CD4-positive, CD25-positive, alpha-beta regulatory T cell (primary cell): ENCODE measurements at regions not wholly inside any gene's neighbourhood (a gene's known extent, or its start where the extent isn't known, plus 50 kb on each side); places are given as distances from the start of the nearest gene placed in this dataset.

Experiments
- ATAC-seq, 2 donors: fragments of 150-1000 bp; cut with Tn5 transposase; one replicate each; pipeline ENCODE4 v1.10.0; 2021; ENCODE audit warnings: low read depth in 2 of 2, moderate number of reproducible peaks in 2 of 2, moderate library complexity in 1 of 2
- DNase-seq, 3 donors: peaks; one replicate each; pipeline versions ENCODE4 v3.0.0 to v3.0.0-alpha.2; 2012 to 2022; ENCODE audit warnings: mixed read lengths in 1 of 3
- H3K27ac ChIP-seq: one replicate; pipeline ENCODE4 v1.7.0; 2013; ENCODE audit warnings: mild to moderate bottlenecking, low read length; ENCODE audit not compliant: insufficient read depth, poor library complexity, severe bottlenecking
- H3K27me3 ChIP-seq: one replicate; pipeline ENCODE4 v1.7.0; 2013; ENCODE audit warnings: low read length; ENCODE audit not compliant: control insufficient read depth, insufficient read depth
- H3K36me3 ChIP-seq: one replicate; pipeline ENCODE4 v1.7.0; 2013; ENCODE audit warnings: mild to moderate bottlenecking, low read length, moderate library complexity; ENCODE audit not compliant: control insufficient read depth, insufficient read depth
- H3K4me1 ChIP-seq: 2 replicates; pipeline ENCODE4 v1.7.0; 2013; ENCODE audit warnings: mild to moderate bottlenecking, low read length; ENCODE audit not compliant: insufficient read depth, control insufficient read depth, poor library complexity, severe bottlenecking
- H3K4me3 ChIP-seq: one replicate; pipeline ENCODE4 v1.7.0; 2013; ENCODE audit warnings: low read depth, mild to moderate bottlenecking, low read length, moderate library complexity
- H3K9me3 ChIP-seq, 2 experiments: 1 replicate in 1 of 2; 2 replicates in 1 of 2; pipeline ENCODE4 v1.7.0; 2013; ENCODE audit warnings: low read length in 2 of 2, mild to moderate bottlenecking in 1 of 2, moderate library complexity in 1 of 2; ENCODE audit not compliant: control insufficient read depth in 2 of 2
- H3K27ac Mint-ChIP-seq, 3 donors: one replicate each; pipeline ENCODE4 v1.8.0; 2020 to 2022; ENCODE audit warnings: mild to moderate bottlenecking in 3 of 3, mixed read lengths in 3 of 3, moderate library complexity in 2 of 3
- H3K27me3 Mint-ChIP-seq: one replicate; pipeline ENCODE4 v1.8.0; 2022; ENCODE audit warnings: mild to moderate bottlenecking, mixed read lengths
- H3K36me3 Mint-ChIP-seq: one replicate; pipeline ENCODE4 v1.8.0; 2020; ENCODE audit warnings: mixed read lengths
- H3K4me1 Mint-ChIP-seq, 4 donors: one replicate each; pipeline ENCODE4 v1.8.0; 2020 to 2022; ENCODE audit warnings: mixed read lengths in 4 of 4, mild to moderate bottlenecking in 1 of 4
- H3K4me3 Mint-ChIP-seq, 4 donors: one replicate each; pipeline ENCODE4 v1.8.0; 2020 to 2022; ENCODE audit warnings: mild to moderate bottlenecking in 4 of 4, mixed read lengths in 4 of 4, moderate library complexity in 3 of 4
- H3K9me3 Mint-ChIP-seq, 7 donors: one replicate each; pipeline ENCODE4 v1.8.0; 2020 to 2022; ENCODE audit warnings: mixed read lengths in 7 of 7, mild to moderate bottlenecking in 3 of 7, moderate library complexity in 2 of 7

- H3K27me3 Mint-ChIP-seq = peaks cover 7% of the 10 kb centered on the region
- H3K27me3 ChIP-seq = no peaks in the 10 kb centered on the region
- H3K9me3 ChIP-seq = no peaks in the 10 kb centered on the region
- H3K36me3 ChIP-seq = no peaks in the 10 kb centered on the region
- no peak overlapping the region for H3K4me3 ChIP-seq
- no peak overlapping the region for H3K27ac ChIP-seq
- DNase-seq (no peak), ATAC-seq (no peak)
- H3K9me3 Mint-ChIP-seq = peaks cover 0 to 5% (median 0%) of the 10 kb centered on the region in 7 donors
- H3K4me3 Mint-ChIP-seq = no peak overlapping the region
- H3K4me1 Mint-ChIP-seq = peaks cover 6 to 15% (median 7%) of the 10 kb centered on the region in 4 donors
- H3K27ac Mint-ChIP-seq = peak overlapping the region in 1 of 3 donors; percentile 78
- peaks cover 3% of the 10 kb centered on the region for H3K4me1 ChIP-seq
- H3K36me3 Mint-ChIP-seq = no peaks in the 10 kb centered on the region
Measured at GRCh38 chr14:98907271-98907670, 364.7 kb downstream of the BCL11B start.

- DNase-seq (no peak), ATAC-seq (no peak)
- H3K36me3 Mint-ChIP-seq = no peaks in the 10 kb centered on the region
- Histone ChIP-seq H3K4me1 (peaks cover 10% of the 10 kb centered on the region), H3K27ac (no peak overlapping the region), H3K27me3 (no peaks in the 10 kb centered on the region), H3K4me3 (no peak overlapping the region), H3K9me3 (no peaks in the 10 kb centered on the region), H3K36me3 (no peaks in the 10 kb centered on the region)
- H3K27ac Mint-ChIP-seq = peak overlapping the region in 1 of 3 donors; percentile 55
- H3K4me1 Mint-ChIP-seq = peaks cover 11 to 23% (median 14%) of the 10 kb centered on the region in 4 donors
- H3K9me3 Mint-ChIP-seq = peaks cover 0 to 5% (median 0%) of the 10 kb centered on the region in 7 donors
- H3K4me3 Mint-ChIP-seq = no peak overlapping the region
- H3K27me3 Mint-ChIP-seq = peaks cover 7% of the 10 kb centered on the region
Measured at GRCh38 chr14:98908050-98908449, 363.9 kb downstream of the BCL11B start.

- Mint-ChIP-seq H3K9me3 (peaks cover 0 to 4% (median 0%) of the 10 kb centered on the region in 7 donors), H3K4me1 (peaks cover 11 to 31% (median 16%) of the 10 kb centered on the region in 4 donors), H3K36me3 (no peaks in the 10 kb centered on the region), H3K4me3 (no peak overlapping the region), H3K27ac (no peak overlapping the region), H3K27me3 (peaks cover 4% of the 10 kb centered on the region)
- Histone ChIP-seq H3K4me1 (peaks cover 12% of the 10 kb centered on the region), H3K4me3 (no peak overlapping the region), H3K36me3 (no peaks in the 10 kb centered on the region), H3K27ac (no peak overlapping the region), H3K9me3 (no peaks in the 10 kb centered on the region), H3K27me3 (peaks cover 2% of the 10 kb centered on the region)
- DNase-seq (no peak), ATAC-seq (no peak)
Measured at GRCh38 chr14:98909251-98909944, 362.6 kb downstream of the BCL11B start.

GRCh38 chr14:98910061-98910460 is 361.9 kb downstream of the BCL11B start:
- DNase-seq = no peak
- no peaks in the 10 kb centered on the region for H3K36me3 Mint-ChIP-seq
- H3K4me3 Mint-ChIP-seq = no peak overlapping the region
- no peak overlapping the region for H3K27ac ChIP-seq
- H3K4me1 Mint-ChIP-seq = peaks cover 11 to 31% (median 16%) of the 10 kb centered on the region in 4 donors
- ATAC-seq = no peak
- no peaks in the 10 kb centered on the region for H3K9me3 ChIP-seq
- no peak overlapping the region for H3K27ac Mint-ChIP-seq
- H3K4me3 ChIP-seq = no peak overlapping the region
- peaks cover 0 to 1% (median 0%) of the 10 kb centered on the region in 7 donors for H3K9me3 Mint-ChIP-seq
- H3K27me3 ChIP-seq = peaks cover 2% of the 10 kb centered on the region
- peaks cover 12% of the 10 kb centered on the region for H3K4me1 ChIP-seq
- H3K36me3 ChIP-seq = no peaks in the 10 kb centered on the region
- H3K27me3 Mint-ChIP-seq = no peaks in the 10 kb centered on the region

- Mint-ChIP-seq H3K27ac (peak overlapping the region; percentile 3 to 83 (median 57)), H3K9me3 (peaks cover 0 to 1% (median 0%) of the 10 kb centered on the region in 7 donors), H3K27me3 (peaks cover 5% of the 10 kb centered on the region), H3K4me3 (peak overlapping the region in 2 of 4 donors; percentile 7 to 60), H3K4me1 (peaks cover 11 to 39% (median 18%) of the 10 kb centered on the region in 4 donors), H3K36me3 (no peaks in the 10 kb centered on the region)
- Histone ChIP-seq H3K9me3 (no peaks in the 10 kb centered on the region), H3K36me3 (no peaks in the 10 kb centered on the region), H3K27ac (no peak overlapping the region), H3K27me3 (peaks cover 2% of the 10 kb centered on the region), H3K4me3 (peak overlapping the region; percentile 30), H3K4me1 (peaks cover 12% of the 10 kb centered on the region)
- peak; percentile 59 to 61 for ATAC-seq
- peak in 2 of 3 donors; percentile 38 to 71 for DNase-seq
Measured at GRCh38 chr14:98912655-98913054, 359.3 kb downstream of the BCL11B start.

GRCh38 chr14:98913967-98914650 is 357.9 kb downstream of the BCL11B start:
- ATAC-seq = no peak
- H3K27me3 Mint-ChIP-seq = peaks cover 5% of the 10 kb centered on the region
- H3K36me3 ChIP-seq = no peaks in the 10 kb centered on the region
- H3K36me3 Mint-ChIP-seq = no peaks in the 10 kb centered on the region
- H3K9me3 Mint-ChIP-seq = no peaks in the 10 kb centered on the region
- peaks cover 12% of the 10 kb centered on the region for H3K4me1 ChIP-seq
- no peak for DNase-seq
- peaks cover 2% of the 10 kb centered on the region for H3K27me3 ChIP-seq
- H3K27ac ChIP-seq = no peak overlapping the region
- H3K27ac Mint-ChIP-seq = peak overlapping the region in 2 of 3 donors; percentile 34 to 71
- H3K4me1 Mint-ChIP-seq = peaks cover 11 to 41% (median 18%) of the 10 kb centered on the region in 4 donors
- no peak overlapping the region for H3K4me3 Mint-ChIP-seq
- no peaks in the 10 kb centered on the region for H3K9me3 ChIP-seq
- no peak overlapping the region for H3K4me3 ChIP-seq

- Mint-ChIP-seq H3K27me3 (peaks cover 5% of the 10 kb centered on the region), H3K36me3 (no peaks in the 10 kb centered on the region), H3K9me3 (no peaks in the 10 kb centered on the region), H3K4me3 (no peak overlapping the region), H3K4me1 (peaks cover 8 to 39% (median 18%) of the 10 kb centered on the region in 4 donors), H3K27ac (peak overlapping the region in 1 of 3 donors; percentile 71)
- Histone ChIP-seq H3K27ac (no peak overlapping the region), H3K4me1 (peaks cover 12% of the 10 kb centered on the region), H3K9me3 (no peaks in the 10 kb centered on the region), H3K4me3 (no peak overlapping the region), H3K27me3 (peaks cover 2% of the 10 kb centered on the region), H3K36me3 (no peaks in the 10 kb centered on the region)
- no peak for ATAC-seq
- no peak for DNase-seq
Measured at GRCh38 chr14:98914942-98915341, 357.1 kb downstream of the BCL11B start.
